ENCODE measurements at regions not wholly inside any gene's neighbourhood (a gene's known extent, or its start where the extent isn't known, plus 50 kb on each side); places are given as distances from the start of the nearest gene placed in this dataset.
"Not testable (repeated sequence)": the region's sequence is repeated elsewhere in the genome, so short reads cannot be mapped to it uniquely, and the experiment has no call there.

DNA sequence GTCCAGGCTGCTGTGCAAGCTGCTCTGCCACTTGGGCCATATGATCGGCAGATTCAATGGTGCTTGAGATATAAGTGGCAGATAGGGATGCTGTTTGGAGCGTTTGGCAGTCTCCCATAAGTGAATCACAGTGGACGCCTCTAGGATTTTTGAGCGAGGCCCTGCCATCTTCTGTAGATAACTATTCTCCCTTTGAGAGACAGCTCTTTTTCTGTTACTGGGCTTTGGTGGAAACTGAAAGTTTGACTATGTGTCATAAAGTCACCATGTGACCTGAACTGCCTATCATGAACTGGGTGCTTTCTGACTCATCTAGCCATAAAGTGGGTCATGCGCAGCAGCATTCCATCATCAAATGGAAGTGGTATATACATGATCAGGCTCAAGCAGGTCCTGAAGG is 412.5 kb upstream of the GRID2 start:
- TF ChIP-seq, protein P1, sequence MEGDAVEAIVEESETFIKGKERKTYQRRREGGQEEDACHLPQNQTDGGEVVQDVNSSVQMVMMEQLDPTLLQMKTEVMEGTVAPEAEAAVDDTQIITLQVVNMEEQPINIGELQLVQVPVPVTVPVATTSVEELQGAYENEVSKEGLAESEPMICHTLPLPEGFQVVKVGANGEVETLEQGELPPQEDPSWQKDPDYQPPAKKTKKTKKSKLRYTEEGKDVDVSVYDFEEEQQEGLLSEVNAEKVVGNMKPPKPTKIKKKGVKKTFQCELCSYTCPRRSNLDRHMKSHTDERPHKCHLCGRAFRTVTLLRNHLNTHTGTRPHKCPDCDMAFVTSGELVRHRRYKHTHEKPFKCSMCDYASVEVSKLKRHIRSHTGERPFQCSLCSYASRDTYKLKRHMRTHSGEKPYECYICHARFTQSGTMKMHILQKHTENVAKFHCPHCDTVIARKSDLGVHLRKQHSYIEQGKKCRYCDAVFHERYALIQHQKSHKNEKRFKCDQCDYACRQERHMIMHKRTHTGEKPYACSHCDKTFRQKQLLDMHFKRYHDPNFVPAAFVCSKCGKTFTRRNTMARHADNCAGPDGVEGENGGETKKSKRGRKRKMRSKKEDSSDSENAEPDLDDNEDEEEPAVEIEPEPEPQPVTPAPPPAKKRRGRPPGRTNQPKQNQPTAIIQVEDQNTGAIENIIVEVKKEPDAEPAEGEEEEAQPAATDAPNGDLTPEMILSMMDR (IDR thresholded peaks at IDR 0.05; ENCODE audit: insufficient read depth, low read depth, low read length) = not testable (repeated sequence)
- TF ChIP-seq EZH2 (IDR thresholded peaks at IDR 0.05; ENCODE audit: insufficient read depth, low read length) = not testable (repeated sequence)
